ENCODE measurements at regions not wholly inside any gene's neighbourhood (a gene's known extent, or its start where the extent isn't known, plus 50 kb on each side); places are given as distances from the start of the nearest gene placed in this dataset.
"Not testable (repeated sequence)": the region's sequence is repeated elsewhere in the genome, so short reads cannot be mapped to it uniquely, and the experiment has no call there.

DNA sequence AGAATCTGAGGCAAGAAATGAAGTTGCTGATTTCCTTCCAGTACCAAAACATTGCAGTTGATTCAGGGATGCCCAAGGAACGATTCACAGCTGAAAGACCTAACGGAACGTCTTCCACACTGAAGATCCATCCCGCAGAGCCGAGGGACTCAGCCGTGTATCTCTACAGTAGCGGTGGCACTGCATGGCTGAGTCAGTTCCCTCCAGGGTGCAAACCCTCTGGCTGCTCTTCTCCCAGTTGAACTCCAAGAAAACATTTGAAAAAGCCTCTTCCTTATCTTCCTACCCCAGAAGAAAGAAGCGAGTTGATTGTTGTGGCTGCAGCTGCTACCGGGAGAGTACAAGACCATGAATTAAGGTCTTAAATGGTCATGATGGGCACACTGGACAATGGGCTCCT, 147.1 kb upstream of the PRSS1 start:
- DNase-seq = no peak

DNA sequence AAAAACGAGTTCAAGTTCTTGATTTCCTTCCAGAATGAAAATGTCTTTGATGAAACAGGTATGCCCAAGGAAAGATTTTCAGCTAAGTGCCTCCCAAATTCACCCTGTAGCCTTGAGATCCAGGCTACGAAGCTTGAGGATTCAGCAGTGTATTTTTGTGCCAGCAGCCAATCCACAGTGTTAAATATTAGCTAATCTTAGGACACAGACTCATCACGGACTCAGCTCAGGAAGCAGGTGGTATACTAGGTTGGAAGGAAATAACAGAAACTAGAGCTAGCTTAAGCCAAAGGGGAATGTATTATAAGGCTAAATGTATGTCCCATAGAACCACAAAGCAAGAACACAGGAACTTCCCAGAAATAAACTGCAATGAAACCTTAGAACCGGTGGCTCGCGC, 151.0 kb upstream of the PRSS1 start:
- no peak for DNase-seq

DNA sequence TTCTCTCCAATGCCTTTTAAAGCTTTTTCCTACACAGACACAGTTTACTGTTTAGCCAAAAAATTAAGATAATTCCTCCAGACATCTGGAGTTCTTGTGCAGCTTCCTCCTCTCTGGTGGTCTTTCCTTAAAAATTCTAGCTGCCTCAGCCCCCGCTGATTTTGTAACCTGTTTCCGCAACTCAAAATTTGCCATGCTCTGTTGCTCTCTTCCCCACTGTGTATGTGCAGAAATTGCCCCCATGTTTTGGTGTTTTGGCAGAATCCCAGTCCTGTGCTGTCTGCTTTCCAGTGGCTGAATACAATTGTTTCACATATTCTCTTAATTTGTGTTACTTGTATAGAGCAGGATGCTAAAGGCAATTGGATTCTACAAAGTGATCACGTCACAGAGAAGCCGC, 151.7 kb upstream of the PRSS1 start:
- DNase-seq = no peak

DNA sequence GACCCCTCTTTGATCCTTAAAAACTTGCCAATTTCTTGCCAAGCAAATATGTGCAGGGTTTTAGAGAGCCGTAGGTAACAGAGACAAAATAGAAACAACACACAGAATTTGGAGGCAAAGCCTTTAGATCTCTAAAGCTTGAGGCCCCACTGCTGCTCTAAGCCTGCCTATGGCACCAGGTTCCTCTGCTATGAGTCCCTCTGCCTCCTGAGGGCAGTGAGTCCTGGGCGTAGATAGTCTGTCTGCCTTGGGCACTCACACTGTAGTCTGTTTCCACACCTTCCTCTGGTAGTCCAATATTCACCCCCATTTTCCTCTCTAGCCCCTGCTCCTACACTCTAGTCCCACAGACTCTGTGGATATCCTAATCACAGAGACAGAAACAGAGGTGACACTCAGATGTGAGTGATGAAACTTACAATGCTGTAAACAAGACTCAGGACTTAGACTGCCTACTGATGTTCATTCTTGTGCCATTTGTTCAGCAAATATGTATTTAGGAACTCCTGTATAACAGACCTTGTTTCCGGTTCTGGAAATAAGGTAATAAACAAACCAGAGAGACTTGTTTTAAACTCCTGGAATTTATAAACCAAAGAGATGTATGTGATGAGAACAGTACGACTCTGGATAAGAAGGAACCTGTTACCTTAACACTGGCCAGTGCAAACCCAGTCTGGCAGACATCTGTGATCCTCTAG, 153.3 kb upstream of the PRSS1 start:
- no peak for DNase-seq

DNA sequence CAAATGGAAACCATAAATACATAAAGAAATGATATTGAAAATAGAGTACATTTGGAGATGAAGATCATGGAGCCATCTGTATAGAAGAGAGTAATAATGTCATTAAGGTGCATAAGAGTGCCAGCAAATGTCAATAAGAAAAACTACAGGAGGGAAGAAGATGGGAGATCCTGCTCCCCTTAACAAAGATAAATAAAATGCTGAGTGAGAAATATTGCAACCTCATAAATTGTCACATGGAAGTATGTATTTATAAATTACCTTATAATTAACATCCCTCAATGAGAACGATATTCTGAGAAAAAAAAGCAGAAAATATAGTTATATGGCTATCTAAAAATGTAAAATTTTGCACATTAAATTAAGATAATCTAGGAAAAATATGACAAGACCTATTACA, 155.2 kb upstream of the PRSS1 start:
- DNase-seq = no peak

DNA sequence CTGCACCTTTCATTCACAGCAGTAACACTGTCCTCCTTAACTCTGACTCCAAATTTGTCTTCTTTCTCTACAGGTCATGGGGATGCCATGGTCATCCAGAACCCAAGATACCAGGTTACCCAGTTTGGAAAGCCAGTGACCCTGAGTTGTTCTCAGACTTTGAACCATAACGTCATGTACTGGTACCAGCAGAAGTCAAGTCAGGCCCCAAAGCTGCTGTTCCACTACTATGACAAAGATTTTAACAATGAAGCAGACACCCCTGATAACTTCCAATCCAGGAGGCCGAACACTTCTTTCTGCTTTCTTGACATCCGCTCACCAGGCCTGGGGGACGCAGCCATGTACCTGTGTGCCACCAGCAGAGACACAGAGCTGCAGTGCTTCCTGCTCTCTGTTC, 156.2 kb upstream of the PRSS1 start:
- no peak for DNase-seq

DNA sequence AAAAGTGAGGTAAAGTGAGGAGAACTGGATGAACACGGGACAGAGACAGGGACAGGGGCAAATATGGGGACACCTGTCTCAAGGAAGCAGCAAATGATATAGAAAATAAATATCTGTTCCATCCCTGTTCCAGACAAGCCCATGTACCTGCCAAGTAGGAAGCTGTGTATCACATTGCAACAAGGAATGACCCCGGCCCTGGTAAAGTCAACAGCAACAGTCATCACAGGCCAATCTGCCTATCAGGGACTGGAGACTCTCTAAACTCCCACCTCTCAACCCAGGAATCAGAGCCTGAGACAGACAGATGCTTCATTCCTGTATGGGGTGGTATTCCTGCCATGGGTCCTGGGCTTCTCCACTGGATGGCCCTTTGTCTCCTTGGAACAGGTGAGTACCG, 156.6 kb upstream of the PRSS1 start:
- no peak for DNase-seq

DNA sequence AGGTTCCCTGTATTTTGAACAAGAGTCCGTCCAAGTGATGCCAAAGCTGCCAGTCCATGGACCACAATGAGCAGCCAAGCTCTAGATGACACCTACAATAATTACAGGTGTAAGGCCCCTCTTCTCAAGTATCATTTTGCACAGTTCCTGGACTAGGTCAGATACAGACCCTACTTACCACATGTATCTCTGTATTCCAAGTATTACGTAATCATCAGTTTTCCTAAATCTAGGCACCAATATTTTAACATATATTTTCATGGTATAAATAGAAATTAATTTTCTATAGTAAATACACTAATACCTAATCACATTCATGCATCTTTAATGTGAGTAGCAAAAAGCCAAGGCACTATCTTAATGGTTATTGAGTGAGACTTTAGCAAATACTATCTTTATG, 157.0 kb upstream of the PRSS1 start:
- no peak for DNase-seq

DNA sequence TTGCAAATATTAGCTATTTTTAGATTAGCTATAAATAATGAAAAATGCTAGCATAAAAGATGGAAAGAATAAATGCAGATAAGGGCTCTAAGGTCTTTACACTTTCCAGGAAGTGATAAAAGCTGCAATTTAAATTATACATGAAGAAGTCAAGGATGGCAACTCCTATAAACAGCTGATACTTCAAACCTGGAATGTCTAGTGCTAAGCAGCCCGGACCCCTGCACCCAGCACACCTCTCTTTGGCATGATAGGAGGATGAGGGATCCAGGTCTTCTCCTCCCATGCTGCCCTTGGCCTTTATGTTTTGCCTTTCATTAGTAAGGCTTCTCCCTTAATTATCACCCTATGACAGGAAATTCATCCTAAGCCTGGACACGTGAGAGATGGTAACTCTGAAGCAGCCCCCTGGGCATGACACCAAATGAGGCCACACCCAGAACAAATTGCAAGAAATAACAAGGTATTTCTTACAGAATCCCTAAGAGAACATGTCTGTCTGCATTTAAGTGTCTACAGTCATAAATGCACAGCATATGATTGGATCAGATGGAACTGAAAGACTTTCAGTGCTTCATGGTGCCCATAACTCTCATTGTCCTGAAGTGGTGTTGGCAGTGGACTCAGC, 158.3 kb upstream of the PRSS1 start:
- no peak for DNase-seq

DNA sequence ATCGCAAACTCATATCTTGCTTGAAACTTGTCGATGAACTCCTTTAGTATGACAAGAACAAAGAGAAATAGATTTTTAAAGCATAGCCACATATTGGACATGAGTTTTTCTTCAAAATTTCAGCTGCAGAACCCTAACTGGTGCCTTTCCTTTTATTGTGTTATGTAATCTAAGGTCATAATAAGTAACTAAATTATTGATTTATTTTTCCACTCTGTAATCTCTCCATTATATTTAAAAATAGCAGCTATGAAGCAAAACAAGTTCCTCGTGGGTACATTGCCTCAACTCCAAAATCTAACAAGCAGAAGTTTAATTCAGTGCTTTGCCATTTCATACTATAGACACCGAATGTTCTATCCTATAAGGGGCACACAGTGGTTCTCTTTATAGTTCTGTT, 159.2 kb upstream of the PRSS1 start:
- DNase-seq = no peak

DNA sequence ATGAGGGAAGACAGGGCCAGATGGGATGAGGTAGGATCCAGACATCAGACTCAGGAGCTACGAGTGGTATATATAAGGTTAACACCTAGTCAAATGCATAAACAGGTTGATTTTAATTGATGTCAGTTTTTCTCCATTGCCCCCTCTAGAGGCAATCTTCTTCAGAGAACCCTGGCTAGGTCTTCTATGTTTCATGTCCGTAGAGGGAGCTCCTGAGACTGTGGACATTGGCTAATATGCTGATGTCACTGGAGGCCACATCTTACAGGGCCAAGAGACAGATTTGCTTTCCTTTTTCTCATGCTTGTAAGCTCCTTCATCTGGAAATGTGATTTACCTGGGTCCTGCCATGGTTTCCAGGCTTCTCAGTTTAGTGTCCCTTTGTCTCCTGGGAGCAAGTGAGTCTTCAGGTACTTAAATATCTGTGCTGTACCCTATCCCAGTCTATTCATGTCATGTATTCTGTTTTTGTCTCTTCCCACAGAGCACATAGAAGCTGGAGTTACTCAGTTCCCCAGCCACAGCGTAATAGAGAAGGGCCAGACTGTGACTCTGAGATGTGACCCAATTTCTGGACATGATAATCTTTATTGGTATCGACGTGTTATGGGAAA, 161.6 kb upstream of the PRSS1 start:
- DNase-seq = no peak

DNA sequence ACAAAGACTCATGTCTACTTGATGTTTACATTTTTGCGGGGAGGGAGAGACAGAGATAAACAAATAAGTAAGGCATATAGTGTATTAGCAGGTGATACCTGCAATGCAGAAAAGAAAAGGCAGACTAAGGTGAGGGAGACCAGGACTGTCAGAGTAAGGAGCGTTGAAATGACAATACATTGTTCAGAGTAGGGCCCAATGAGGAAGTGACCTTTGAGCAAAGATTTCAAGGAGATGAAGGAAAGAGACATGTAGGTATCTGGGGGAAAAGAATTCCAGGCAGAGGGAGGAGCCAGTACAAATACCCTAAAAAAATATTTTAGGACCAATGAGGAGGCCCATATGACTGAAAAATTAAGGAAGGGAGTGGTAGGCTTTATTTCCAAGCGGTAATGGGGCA, 162.7 kb upstream of the PRSS1 start:
- DNase-seq = no peak

DNA sequence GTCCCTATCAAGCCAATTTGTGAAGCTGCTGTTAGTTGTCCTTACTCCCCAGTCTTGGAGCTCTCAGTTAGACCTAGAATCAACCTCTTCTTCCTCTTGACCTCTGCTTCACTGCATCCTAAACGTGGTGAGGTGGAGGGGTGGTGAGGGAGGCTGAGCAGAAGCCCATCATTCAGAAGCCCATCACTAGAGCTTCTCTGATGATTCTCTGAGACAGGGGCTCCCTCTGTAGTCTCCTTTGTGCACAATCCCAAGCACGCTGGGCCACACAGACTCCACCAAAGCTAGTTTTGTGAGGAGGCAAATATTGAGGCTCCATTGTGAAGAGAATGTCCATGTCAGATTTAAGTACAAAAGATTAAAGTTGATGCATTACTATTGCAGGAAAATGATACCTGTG, 163.8 kb upstream of the PRSS1 start:
- DNase-seq = no peak

DNA sequence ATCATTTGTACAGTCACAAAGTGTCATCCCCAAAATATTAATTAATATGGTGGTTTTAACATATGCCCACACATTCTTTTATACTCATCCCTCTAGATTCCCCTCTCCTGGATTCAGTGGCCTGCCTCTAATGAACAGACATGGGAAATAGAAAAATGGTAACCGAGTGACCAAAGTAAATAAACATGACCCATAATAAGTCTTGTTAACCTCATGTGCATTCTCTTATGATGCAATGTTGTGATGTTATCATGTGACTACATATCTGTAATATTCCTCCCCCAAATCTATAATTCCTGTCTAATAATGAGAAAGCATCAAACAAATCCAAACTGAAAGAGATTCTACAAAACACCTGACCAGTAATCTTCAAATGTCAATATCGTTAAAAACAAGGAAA, 164.5 kb upstream of the PRSS1 start:
- DNase-seq = no peak

DNA sequence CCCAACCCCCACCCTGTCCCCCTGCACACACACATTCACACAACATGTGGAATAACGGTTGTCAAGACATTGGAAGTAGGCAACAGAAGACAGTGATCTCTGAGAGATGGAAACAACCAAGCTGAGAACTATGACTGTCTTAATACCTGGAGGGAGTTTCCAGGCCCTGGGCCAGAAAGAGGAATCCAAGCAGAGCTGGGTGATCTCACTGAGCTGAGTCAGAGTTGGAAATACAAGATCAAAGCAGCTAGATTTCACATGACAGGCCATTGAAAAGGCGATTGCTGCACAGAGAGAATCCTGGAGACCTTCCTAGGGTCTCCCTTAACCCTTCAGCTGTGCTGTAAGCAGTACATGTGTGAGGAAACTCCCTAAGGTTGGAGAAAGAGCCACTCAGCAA, 165.8 kb upstream of the PRSS1 start:
- DNase-seq = no peak

DNA sequence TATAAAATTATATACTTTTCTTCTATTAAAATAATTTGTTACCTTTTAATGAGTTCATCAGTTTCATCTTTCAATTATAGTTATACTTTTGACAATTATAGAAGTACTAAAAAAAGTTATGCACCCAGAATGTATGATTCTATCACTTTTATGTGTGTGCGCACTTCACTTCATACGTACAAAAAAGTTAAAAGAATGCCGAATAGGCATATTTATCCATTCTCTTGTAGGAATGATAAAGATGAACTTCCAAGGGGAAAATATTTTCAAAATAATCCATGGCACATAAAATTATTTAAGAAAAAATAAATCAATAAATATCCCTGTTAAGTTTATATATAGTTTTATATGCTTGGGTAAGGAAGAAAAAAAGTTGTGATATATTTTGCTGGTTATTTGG, 166.9 kb upstream of the PRSS1 start:
- no peak for DNase-seq

DNA sequence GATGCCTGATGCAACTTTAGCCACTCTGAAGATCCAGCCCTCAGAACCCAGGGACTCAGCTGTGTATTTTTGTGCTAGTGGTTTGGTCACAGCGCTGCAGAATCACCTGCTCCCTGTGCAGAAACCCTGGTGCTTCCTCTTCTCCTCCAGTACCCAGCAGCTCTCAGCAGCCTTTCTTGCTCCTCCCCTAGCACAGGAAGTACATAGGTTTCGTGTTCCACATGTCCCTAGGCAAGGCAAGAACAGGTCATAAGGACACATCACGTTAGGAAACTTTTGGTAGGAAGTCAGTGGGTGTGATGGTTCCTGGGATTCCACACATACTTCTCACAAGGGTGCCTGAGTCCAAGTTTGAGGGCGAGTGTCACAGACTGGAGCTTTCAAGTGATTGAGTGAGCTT, 167.9 kb upstream of the PRSS1 start:
- no peak for DNase-seq

DNA sequence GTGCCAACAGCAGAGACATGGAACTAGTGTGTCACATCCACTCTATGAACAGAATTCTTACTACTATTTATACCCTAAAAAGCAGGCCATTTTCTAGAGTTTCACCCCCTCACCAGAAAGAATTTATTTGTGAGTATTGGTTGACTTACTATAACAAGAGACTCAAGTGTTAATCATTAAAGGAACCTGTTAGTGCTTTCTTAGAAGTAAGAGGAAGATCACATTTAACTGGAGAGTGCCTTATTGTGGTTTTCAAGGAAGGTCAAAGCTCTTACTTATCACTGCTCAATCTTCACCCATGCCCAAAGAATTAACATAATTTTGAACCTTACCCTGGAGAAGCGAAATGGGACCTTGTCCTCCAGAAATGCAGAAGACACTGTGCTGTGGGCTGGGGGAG, 169.3 kb upstream of the PRSS1 start:
- DNase-seq = no peak

DNA sequence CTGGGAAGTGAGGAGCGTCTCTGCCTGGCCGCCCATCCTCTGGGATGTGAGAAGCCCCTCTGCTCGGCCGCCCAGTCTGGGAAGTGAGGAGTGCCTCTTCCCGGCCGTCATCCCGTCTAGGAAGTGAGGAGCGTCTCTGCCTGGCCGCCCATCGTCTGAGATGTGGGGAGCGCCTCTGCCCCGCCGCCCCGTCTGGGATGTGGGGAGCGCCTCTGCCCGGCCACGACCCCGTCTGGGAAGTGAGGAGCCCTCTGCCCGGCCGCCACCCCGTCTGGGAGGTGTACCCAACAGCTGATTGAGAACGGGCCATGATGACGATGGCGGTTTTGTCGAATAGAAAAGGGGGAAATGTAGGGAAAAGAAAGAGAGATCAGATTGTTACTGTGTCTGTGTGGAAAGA, 173.9 kb upstream of the PRSS1 start:
- not testable (repeated sequence) for DNase-seq

DNA sequence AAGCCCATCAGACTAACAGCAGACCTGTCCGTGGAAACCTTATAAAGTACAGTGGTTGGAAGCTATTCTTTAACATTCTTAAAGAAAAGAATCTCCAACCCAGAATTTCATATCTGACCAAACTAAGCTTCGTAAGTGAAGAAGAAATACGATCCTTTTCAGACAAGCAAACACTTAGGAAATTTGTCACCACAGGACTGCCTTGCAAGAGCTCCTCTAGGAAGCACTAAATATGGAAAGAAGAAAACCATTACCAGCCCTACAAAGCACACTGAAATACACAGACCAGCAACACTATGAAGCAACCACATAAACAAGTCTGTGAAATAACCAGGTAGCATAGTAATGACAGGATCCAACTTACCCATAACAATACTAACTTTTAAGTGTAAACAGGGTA, 177.7 kb upstream of the PRSS1 start:
- no peak for DNase-seq

DNA sequence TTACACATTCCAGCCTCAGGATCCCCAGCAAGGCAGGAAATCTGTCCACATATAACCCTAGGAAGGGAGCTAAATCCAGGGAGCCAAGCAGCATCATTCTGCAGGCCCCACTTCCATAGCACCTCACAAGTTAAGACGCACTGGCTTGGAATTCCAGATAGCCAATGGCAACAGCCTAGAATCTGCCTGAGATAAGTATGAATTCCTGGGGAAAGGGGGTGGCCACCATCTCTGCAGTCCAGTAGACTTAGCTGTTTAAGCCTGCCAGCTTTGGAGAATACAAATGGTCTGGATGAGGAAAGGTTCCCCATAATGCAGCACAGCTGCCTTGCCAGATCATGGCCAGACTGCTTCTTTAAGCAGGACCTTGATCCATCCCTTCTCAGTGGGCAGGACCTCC, 179.4 kb upstream of the PRSS1 start:
- no peak for DNase-seq

DNA sequence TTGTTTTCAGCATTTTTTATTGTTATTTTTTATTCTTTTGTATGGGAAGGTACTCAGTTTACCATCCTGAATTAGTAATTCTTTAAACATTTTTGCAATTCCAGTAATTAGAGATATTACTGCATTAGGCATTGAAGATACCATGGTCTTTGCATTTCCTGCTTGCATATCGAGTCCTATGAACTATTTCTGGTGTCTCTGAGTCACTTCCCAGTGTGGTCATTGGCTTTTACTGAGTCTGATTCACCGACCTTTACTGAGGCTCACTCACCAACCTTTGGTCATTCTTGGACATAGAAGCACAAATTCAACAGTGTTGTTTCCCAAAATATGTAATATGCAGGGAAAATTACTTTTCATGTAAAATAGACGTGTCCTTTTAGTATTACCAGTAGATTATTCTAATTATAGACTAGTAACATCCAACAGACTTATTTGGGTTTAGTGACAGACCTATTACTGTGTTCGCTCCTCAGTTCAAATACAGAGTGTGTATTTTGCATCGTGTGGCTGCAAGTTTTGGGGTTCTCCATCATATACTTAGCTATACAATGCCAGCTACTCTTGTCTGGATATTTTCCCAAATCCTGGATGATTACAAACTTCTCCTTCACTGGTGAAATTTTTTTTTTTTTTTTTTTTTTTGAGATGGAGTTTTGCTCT, 180.7 kb upstream of the PRSS1 start:
- DNase-seq = no peak

DNA sequence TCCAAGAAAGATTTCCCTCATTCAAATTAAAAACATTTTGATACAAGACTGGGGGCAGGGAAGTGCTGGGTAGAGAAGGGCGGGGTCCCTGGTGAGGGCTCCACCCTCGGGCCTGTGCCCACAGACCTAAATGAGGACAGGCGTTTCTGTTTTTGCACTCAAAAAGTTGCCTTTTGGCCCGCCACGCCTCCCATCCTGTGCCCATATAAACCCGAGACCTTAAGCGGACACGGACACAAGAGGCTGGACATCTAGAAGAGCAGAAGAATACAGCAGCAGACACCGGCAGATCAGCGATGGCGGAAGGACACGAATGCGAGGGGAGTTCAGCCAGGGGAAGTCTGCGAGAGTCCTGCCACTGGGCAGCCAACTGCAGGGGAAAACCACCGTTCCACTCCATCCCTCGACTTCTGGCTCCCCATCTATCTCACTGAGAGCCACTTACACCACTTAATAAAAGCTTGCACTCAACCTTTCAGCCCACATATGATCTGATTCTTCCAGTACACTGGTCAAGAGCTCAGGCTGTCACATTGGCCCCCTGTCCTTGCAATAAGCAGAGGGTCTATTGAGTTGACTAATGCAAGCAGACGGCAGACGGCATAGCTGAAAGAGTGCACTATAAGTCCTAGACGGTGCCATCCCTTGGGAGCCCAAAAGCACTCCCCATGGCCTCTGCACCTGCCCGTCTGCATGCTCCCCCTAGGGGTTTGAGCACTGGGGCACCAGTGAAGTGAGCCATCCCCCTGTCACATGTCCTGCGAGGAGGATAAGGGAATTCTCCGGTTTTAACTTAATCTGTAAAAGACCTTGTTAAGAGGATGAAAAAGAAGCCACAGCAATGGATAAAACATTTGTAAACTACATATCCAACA, 181.8 kb upstream of the PRSS1 start:
- DNase-seq = no peak

Measured in NCI-H446 (cell line).